OCI-M1 (cell line): ENCODE measurements at regions not wholly inside any gene's neighbourhood (a gene's known extent, or its start where the extent isn't known, plus 50 kb on each side); places are given as distances from the start of the nearest gene placed in this dataset.
A peak's percentile ranks its signal among the peaks of the same experiment; 100 is the strongest.
"Not testable (repeated sequence)": the region's sequence is repeated elsewhere in the genome, so short reads cannot be mapped to it uniquely, and the experiment has no call there.

Experiments
- DNase-seq: peaks from one replicate; lab custom pipeline; 2025; lab: John Stamatoyannopoulos, UW

DNA sequence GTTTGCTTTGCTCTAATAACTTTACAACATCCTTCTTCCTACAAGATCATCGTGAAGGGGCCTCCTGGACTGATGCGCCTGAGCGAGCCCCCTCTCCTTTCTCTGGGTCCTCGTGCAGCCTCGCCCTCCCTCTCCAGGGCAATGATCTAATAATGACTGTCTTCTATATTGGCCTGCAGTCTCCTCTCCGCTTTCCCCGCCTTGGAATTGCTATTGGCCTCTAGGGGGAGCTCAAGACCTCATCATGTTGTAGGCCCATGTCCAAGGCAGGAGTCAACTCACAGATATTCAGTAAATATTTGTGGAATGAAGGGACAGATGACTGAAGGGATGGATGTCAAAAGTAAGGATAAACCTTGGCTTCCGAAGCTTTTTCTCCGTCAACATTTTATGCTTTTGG, 1180.3 kb downstream of the TYW1 start:
- DNase-seq, result peak; percentile 74

DNA sequence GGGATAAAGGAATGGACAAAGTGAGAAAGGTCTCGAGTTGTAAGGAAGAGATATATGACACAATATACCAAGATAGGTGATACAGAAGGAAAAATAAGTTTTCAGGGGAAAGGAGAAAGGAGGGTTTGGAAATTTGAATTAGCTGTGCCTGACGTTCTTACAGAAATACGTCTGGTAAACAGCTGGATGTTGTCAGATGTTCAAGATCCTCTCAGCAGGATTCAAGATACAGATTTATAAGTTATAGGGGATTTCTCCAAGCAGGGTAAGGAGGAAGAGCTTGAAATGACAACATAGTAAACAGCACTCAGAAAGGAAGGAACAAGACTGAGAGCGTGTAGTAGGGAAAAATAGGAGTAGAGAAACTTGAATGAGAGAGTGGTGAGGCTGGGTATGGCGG, 1184.1 kb downstream of the TYW1 start:
- DNase-seq, result no peak

DNA sequence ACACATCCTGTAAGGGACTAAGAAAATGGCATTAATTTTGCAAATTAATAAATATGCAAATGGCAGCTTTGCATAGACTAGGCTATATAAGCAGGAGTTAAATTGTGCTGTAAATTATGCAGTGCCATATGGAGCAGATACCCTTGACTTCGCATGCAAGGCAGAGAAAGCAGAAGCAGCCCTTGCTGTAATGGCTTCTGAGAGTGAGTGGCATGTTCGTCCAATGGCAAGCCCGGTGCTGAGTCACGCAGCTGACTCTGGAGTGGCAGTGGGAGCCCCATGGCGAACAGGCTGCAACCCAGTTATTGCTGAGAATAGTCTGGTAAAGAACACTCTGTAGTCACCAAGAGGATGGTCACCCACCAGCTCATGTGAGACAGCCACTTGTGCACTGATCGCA, 1186.5 kb downstream of the TYW1 start:
- no peak for DNase-seq

DNA sequence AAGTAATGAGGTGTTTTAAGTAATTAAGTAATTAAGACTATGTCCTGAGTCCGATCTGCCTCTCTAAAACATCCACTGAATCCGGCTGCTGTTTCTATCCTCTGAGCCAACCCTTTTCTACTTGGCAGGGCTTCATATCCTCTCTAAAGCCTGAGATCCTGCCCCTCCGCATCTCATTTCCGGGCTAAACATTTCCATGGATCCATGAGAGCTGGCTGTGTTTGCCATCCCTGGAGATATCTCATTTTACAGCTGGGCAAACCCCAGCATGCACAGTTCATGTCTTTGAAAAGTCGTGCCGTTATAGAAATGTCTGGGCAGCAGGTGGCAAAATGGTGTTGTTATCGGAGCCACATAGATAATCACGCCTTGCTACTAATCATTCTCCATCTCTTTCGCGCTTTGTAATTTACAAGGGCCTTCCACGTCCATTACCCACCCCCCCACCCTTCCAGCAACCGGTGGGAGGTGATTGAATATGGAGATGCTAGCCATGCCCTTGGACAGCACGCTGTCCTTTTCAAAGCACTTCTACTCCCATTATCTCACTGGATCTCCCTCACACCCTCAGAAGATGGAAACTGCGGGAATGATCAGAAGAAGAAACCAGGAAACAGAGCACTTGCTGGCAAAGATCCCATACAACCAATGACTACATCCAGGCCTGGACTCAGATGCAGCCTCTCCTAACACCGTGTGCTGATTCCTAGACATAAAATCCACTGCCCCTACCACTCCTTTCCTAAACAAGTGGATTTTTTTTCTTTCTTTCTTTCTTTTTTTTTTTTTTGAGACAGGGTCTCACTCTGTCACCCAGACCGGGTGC, 1189.2 kb downstream of the TYW1 start:
- no peak for DNase-seq

DNA sequence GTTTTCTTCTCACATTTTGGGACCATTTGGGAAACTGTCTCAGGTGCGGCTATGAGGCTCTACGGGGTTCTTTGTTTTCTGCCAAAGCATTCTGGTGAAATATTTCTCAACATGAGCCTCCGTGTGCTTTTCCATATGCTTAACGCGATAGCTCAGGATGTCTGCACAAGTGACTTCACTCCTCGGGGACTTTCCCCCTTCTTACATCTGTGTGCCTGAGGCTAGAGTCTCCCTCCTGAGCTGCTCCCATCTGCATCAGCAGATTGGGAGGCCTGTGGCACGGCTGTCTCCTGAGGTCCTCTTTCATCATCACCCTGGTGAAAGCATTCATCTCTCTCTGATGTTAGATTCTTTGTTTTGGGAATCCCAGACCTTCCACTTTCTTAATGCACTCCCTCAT, 1190.9 kb downstream of the TYW1 start:
- DNase-seq, result no peak

DNA sequence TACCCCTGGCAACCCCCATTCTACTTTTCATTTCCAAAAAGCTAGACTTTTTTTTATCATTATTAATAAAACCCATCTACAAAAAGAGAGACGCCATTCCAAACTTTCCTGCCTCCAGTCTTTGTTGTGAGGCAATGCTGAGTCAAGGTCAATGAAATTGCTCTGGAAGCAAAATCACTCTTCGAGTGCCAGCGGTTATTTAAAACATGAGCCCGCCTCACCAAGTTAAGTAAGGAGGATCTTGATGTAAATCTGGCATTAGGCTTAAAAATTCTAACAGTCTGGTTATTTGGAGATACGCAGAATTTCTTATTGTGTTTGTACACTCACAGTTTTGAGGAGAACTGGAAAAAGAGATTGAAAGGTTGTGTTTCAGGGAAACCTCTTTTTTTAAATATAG, 1196.3 kb downstream of the TYW1 start:
- no peak for DNase-seq

DNA sequence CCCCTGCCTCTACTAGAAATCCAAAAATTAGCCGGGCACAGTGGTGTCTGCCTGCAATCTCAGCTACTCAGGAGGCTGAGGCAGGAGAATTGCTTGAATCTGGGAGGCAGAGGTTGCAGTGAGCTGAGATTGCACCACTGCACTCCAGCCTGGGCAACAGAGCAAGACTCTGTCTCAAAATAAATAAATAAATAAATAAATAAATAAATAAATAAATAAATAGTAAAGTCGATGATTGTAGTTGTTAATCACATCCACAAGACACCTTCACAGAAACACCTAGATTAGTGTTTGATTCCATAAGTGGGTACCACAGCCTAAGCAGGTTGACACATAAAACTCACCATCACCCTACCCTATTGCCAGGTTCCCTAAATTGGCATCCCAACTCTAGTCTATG, 1199.0 kb downstream of the TYW1 start:
- DNase-seq, result not testable (repeated sequence)

DNA sequence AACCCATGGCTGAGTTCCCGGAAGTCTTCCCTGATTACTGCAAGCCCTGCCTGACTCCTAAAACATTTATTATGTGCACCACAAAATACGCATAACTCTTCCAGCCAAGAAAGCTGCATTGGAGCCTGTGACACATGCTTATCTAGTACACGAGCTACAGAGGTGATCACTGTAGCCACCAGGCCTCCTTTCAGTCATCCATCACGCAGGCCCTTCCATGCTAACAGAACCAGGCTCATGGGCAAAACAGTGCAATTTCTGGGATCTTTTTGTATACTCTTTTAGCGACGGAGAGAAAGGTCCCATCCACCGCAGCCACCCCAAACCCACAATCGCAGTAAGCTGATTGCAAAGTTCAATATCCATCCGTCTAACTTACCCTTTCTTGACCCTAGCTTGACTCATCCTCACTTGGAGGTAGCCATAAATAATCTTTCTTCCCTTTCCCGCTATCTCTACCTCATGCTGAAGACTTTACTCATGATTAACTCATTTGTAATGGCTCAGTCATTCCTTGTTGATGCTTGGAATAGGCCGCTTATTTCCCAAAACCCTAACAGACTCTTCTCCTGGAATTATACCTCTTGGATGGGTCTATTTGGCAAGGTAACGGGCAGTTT, 1203.5 kb downstream of the TYW1 start:
- no peak for DNase-seq

DNA sequence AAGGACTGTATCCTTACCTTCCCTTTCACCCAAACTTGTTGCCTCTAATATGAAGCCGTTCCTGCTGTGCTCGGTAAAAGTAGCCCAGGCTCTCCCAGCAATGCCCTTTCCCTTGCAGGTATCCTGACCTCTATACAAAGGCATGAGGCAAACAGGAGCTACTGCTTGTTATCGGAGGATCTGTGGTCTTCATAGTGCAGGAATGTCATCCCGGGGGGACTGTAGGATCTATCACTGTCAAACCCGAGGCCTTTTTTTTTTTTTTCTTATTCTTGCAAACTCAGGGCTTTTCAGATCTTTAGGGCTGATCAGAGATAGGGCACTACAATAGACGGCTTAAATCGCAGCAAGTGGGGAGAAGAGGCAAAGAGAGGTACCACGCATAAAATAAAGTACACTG, 1206.6 kb downstream of the TYW1 start:
- no peak for DNase-seq

DNA sequence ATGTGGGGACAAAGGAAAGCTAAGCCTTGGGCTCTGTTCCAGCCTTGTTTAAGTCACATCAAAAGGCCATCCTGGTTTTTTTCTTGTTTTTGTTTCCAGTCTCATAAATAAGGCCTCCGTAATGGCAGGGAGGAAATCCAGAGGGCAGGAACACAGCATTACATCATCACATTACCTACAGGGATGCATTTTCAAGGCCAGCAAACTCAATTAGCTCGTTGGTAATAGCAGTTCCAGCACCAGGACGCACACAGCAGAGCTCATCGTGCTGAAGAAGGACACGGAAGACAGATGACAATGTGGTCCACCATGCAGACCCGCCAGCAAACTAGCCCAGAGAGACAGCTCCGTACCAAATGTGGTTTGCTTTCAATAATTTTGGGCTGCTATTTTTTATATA, 1209.2 kb downstream of the TYW1 start:
- no peak for DNase-seq

DNA sequence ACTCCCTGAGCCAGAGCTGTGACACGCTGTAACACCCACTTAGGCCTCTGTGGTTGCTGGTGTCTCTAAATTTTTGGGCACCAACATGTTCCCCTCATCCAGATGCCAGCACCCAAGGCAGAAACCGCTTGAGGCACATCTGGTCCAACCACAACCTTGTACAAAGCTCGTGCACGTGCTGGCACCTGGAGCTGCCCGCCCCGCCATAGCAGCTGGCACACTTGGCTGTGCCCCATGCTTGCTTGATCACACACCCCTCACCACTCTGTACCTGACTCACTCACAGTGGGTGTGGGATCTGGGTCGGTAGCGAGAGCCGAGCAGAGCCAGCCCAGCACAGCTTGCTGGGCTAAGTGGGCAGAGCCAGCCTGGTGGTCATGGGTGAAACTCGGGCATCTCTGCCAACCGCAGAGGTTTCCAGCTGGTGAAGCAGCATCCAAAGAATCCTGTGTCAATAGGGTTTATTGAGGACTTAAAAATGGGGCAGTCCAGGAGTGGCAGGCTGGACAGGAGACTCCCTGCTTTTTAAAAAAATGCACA, 1210.4 kb downstream of the TYW1 start:
- DNase-seq, result no peak

DNA sequence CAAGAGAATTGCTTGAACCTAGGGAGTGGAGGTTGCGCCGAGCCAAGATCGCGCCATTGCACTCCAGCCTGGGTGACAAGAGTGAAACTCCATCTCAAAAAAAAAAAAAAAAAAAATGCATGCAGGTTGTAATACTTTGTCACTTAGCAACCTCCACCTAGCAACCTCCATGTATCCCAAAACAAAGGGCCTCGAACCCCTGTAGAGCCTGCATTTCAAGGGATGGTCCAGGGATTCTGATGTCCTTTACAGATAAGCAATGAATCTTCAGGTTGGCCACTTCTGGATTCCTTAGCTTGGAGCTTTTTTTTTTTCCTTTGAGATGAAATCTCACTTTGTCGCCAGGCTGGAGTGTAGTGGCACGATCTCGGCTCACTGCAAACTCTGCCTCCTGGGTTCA, 1211.0 kb downstream of the TYW1 start:
- no peak for DNase-seq

DNA sequence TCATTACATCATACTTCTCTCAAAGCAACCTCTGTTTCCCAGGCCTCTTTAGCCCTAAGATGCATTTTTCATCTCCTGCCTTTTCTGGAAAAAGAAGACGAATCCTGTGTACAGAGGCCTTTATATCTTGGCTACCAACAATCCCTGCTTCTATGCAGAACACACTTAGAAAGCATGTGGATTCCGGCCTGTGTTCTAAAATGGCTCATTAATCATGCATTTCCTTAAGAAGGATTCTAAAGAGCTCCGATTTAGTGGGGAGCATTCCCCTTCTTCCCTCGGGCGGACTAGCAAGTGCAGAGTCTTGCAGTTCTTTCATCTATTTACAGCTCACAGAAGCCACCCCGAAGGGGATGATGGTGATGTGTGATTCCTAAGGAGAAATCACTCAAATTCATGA, 1212.9 kb downstream of the TYW1 start:
- no peak for DNase-seq

DNA sequence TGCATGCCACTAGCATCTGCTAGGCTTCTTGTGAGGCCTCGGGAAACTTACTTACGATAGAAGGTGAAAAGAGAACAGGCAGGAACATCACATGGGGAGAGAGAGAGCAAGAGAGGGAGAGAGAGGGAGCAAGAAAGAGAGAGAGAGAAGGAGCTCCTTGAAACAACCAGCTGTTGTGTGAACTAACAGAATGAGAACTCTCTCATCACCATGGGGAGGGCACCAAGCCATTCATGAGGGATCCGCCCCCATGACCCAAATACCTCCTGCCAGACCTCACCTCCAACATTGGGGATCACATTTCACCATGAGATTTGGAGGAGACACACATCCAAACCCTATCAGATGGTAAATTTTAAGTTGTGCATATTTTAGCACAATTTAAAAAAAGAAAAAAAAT, 1217.2 kb downstream of the TYW1 start:
- DNase-seq, result no peak

DNA sequence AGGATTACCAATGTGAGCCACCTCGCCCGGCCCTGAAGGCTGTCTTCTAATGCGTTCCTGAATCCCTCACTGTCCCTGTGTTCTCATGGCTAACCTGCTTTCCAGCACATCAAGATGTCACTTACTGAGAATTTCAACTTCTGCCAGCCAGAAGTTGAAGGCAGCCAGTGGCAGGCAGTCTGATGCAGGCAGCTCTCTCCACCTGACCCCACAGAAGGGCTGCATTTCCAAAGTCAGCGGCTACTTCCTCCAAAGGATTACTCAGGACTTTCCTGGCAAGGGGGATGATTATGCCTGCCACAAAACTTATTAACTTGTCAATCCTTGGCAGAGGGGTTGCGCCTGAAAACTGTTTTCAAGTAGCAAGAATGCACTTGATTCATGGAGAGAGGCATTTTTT, 1219.4 kb downstream of the TYW1 start:
- no peak for DNase-seq

DNA sequence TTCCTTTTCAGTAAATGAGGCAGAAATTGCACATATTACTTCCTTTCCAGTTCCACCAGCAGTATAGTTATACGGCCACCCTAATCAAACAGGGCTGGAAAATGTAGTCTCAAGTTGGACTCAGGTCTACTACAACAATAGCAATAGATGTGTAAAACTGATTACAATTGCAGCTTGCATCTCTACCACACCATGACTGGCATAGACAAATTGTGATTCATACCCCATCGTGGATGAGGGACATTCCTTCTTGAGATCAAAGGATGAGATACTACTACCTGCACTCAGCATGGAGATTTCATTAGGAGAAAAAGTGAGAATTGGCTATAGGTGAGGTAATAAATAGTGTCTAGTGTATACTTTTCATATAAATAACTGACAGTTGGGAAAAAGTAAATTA, 1220.8 kb downstream of the TYW1 start:
- DNase-seq, result no peak

DNA sequence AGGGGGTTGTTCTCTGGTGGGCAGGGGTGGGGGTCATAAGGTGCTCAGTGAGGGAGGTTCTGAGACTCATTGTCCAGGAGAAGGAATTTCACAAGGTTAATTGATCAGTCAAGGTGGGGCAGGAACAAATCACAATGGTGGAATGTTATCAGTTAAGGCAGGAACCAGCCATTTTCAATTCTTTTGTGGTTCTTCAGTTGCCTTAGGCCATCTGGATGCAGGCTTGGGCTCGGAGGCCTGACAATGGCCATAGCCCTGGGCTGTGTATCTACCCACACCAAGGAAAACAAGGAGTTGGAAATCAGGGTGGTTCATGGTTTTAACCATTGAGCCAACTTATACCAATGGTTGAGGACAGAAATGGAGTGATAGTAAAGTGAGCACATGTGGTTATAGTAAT, 1221.8 kb downstream of the TYW1 start:
- DNase-seq, result no peak

DNA sequence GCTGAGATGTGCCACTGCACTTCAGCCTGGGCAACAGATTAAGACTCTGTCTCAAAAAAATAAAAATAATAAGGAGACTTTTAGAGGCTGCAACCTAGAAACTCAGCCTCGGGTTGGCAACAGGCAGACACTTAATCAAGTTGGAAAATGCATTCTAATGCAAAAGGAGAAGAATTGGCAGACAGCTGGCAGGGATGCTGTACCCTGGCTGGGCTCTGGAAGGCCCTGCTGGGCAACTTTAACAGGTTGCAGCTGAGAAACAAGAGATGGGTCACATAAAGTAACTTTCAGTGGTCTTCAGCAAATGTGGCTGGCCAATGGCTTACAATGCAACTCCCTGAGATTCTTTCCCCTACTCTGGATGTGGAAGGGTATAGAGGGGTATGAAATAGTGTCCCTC, 1225.7 kb downstream of the TYW1 start:
- DNase-seq, result no peak

DNA sequence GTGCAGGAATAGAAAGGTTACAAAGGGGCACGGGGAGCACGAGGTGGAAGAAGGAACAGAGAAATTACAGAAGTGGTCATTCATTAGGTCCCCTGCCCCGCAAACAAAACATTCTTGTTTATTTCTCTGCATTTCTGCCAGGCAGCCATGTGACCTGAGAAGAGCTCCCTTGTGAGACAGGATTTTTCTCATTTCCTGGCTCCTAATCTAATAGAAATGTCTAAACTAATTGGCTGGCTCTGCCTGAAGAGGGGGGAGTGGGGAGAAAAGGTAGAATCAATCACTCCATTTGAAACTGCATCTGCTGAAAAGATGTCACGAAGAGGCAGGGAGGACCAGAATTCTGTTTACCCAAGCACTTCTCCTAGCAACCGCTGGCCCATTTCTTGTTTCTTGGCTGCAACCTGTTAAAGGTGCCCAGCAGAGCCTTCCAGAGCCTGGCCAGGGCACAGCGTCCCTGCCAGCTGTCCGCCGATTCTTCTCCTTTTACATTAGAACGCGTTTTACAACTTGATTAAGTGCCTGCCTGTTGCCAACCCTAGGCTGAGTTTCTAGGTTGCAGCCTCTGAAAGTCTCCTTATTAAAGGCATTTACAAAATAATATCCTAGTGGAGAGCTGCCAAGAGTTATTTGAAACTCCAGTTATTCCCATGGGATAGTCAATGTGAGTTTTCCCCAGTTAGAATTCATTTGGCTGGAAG, 1227.6 kb downstream of the TYW1 start:
- no peak for DNase-seq

DNA sequence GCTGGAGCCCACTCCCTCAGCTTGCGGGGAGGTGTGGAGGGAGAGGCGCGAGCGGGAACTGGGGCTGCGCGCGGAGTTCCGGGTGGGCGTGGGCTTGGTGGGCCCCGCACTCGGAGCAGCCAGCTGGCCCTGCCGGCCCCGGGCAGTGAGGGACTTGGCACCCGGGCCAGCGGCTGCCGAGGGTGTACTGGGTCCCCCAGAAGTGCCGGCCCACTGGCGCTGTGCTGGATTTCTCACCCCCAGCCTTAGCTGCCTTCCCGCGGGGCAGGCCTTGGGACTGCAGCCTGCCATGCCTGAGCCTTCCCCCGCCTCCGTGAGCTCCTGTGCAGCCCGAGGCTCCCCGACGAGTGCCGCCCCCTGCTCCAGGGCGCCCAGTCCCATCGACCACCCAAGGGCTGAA, 1234.4 kb downstream of the TYW1 start:
- not testable (repeated sequence) for DNase-seq

DNA sequence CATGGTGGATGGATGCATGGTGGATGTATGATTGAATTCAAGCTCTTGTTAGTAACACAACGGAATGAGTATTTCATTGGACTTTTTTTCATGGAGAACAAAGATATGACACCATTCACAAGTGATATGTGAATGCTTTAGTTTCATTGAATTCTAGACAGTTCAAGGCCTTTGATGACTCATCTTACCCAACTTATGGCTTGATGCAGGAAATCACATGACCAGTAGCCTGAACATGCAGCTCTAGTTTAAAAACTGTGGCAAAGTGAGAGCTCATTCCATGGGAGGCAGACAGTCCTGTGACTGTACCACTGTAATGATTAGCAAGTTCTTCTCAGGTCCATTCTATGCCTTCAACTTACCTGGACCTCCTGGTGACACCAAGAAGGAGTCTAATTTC, 1239.3 kb downstream of the TYW1 start:
- no peak for DNase-seq

DNA sequence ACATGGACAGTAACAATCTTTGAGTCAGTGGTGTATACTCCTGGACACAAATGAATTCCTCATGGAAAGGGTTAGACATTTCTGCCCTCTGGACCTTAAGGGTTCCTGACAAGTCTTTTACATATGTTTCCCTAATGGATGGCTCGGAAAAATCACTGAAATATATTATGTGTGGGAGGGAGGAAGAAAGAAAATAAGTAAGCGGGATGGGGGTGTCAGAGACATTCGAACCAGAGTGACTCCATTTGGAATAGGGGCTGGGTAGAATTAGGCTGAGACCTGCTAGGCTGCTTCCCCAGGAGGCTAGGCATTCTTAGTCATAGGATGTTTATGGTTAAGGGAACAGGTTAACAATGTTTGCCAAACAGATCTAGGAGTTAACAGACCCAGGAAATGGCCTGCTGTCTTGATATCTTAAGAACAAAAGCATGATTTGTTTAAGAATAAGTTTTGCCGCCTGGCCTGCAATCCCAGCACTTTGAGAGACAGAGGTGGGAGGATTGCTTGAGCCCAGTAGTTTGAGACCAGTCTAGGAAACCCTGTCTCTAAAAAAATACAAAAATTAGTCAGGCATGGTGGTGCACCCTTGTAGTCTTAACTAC, 1241.7 kb downstream of the TYW1 start:
- no peak for DNase-seq

DNA sequence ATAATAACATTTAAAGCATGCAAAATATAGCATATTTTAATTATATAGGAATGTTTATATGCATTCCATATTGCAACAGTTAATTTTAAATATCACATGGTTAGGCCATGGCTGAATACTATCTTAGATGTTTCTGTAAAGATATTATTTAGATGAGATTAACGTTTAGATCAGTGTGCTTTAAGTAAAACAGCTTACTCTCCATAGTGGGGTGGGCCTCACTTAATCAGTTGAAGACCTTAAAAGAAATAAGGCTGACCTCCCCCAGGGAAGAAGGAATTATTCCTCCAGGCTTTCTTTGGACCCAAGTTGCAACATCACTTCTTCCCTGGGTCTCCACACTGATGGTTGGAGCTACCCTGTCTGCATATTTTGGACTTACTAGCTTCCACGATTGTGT, 1246.5 kb downstream of the TYW1 start:
- DNase-seq, result no peak
